ENCODE measurements at regions not wholly inside any gene's neighbourhood (a gene's known extent, or its start where the extent isn't known, plus 50 kb on each side); places are given as distances from the start of the nearest gene placed in this dataset.

GRCh38 chr11:15625691-15626090 is 511.0 kb downstream of the INSC start:
- no peaks in the 10 kb centered on the region for H3K36me3 ChIP-seq
- H3K4me3 ChIP-seq, result no peak overlapping the region
- H3K27me3 ChIP-seq (replicated peaks; ENCODE audit: insufficient read depth), result no peaks in the 10 kb centered on the region
- DNase-seq (ENCODE audit: low spot score), result no peak
- no peaks in the 10 kb centered on the region for H3K4me1 ChIP-seq (replicated peaks)
- H3K27ac ChIP-seq, result no peak overlapping the region
- WGBS, result 97% methylated on average over 2 of the region's 2 CpGs
- intact Hi-C loops (cut with DNase I), result no loop called here
- H3K9me3 ChIP-seq, result no peaks in the 10 kb centered on the region
- TF ChIP-seq, protein P1, sequence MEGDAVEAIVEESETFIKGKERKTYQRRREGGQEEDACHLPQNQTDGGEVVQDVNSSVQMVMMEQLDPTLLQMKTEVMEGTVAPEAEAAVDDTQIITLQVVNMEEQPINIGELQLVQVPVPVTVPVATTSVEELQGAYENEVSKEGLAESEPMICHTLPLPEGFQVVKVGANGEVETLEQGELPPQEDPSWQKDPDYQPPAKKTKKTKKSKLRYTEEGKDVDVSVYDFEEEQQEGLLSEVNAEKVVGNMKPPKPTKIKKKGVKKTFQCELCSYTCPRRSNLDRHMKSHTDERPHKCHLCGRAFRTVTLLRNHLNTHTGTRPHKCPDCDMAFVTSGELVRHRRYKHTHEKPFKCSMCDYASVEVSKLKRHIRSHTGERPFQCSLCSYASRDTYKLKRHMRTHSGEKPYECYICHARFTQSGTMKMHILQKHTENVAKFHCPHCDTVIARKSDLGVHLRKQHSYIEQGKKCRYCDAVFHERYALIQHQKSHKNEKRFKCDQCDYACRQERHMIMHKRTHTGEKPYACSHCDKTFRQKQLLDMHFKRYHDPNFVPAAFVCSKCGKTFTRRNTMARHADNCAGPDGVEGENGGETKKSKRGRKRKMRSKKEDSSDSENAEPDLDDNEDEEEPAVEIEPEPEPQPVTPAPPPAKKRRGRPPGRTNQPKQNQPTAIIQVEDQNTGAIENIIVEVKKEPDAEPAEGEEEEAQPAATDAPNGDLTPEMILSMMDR (IDR thresholded peaks at IDR 0.05), result no peak
- TF ChIP-seq POLR2A (IDR thresholded peaks at IDR 0.05) (no peak), POLR2AphosphoS5 (IDR thresholded peaks at IDR 0.05) (no peak)

GRCh38 chr11:15627560-15627959 is 512.8 kb downstream of the INSC start:
- Histone ChIP-seq H3K9me3 (no peaks in the 10 kb centered on the region), H3K4me1 (replicated peaks) (no peaks in the 10 kb centered on the region), H3K36me3 (no peaks in the 10 kb centered on the region), H3K27me3 (replicated peaks; ENCODE audit: insufficient read depth) (no peaks in the 10 kb centered on the region), H3K4me3 (no peak overlapping the region), H3K27ac (no peak overlapping the region)
- no peak for DNase-seq (ENCODE audit: low spot score)
- TF ChIP-seq, protein P1 (IDR thresholded peaks at IDR 0.05), result no peak
- no peak for TF ChIP-seq POLR2AphosphoS5 (IDR thresholded peaks at IDR 0.05)
- intact Hi-C loops (cut with DNase I), result no loop called here

GRCh38 chr11:15629690-15630321 is 515.1 kb downstream of the INSC start:
- WGBS, result 61% methylated on average over 6 of the region's 6 CpGs
- no peak for TF ChIP-seq POLR2A (IDR thresholded peaks at IDR 0.05)
- TF ChIP-seq POLR2AphosphoS5 (IDR thresholded peaks at IDR 0.05), result no peak
- TF ChIP-seq, protein P1 (IDR thresholded peaks at IDR 0.05), result no peak
- DNase-seq (ENCODE audit: low spot score), result no peak
- H3K36me3 ChIP-seq, result no peaks in the 10 kb centered on the region
- H3K27me3 ChIP-seq (replicated peaks; ENCODE audit: insufficient read depth), result no peaks in the 10 kb centered on the region
- no peaks in the 10 kb centered on the region for H3K4me1 ChIP-seq (replicated peaks)
- H3K27ac ChIP-seq, result no peak overlapping the region
- H3K4me3 ChIP-seq, result no peak overlapping the region
- no peaks in the 10 kb centered on the region for H3K9me3 ChIP-seq
- intact Hi-C loops (cut with DNase I), result no loop called here

DNA sequence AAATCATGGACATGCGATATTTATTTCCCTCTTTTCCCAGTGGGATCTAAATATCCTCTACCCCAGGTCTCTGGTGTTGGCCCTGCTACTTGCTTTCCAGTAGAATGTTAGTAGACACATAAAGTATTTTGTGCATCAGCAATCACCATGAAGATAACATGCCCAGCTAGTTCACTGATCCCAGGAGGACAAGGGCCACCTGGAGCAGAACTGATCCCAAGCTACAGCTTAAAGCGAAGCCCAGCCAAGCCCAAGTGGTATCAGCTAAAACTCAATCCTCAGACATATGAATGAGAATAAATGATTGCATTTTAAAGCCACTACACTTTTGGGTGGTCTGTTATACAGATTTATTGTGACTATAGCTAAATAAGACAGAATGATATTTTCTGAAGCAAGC is 516.2 kb downstream of the INSC start:
- no peaks in the 10 kb centered on the region for H3K36me3 ChIP-seq
- no peak overlapping the region for H3K27ac ChIP-seq
- intact Hi-C loops (cut with DNase I), result no loop called here
- no peaks in the 10 kb centered on the region for H3K27me3 ChIP-seq (replicated peaks; ENCODE audit: insufficient read depth)
- no peak overlapping the region for H3K4me3 ChIP-seq
- no peaks in the 10 kb centered on the region for H3K4me1 ChIP-seq (replicated peaks)
- H3K9me3 ChIP-seq, result no peaks in the 10 kb centered on the region
- WGBS, result 88% methylated on average over 2 of the region's 2 CpGs
- DNase-seq (ENCODE audit: low spot score), result no peak
- TF ChIP-seq POLR2A (IDR thresholded peaks at IDR 0.05) (no peak), POLR2AphosphoS5 (IDR thresholded peaks at IDR 0.05) (no peak)
- TF ChIP-seq, protein P1 (IDR thresholded peaks at IDR 0.05), result no peak

DNA sequence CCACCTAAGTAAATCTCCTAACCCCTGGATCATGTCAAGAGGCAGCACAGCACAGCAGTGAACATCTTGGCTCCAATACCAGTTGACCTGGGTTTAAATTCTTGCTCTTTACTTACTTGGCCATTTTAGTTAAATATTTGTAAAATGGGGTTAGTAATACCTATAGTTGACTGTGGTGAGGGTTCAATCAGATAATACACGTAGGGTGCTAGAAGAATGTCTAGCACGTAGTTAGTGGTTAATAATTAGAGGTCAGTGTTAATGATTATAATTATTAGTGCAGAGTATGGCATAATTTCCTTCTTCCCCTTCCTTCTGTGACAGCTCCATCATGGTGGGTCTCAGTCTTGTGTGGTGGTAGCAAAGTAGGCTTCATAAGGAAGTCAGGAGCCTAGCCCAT is 520.8 kb downstream of the INSC start:
- Histone ChIP-seq H3K27ac (no peak overlapping the region), H3K4me3 (no peak overlapping the region), H3K4me1 (replicated peaks) (no peaks in the 10 kb centered on the region), H3K9me3 (no peaks in the 10 kb centered on the region), H3K36me3 (no peaks in the 10 kb centered on the region), H3K27me3 (replicated peaks; ENCODE audit: insufficient read depth) (no peaks in the 10 kb centered on the region)
- intact Hi-C loops (cut with DNase I), result no loop called here
- TF ChIP-seq, protein P1 (IDR thresholded peaks at IDR 0.05), result no peak
- TF ChIP-seq POLR2AphosphoS5 (IDR thresholded peaks at IDR 0.05) (no peak), POLR2A (IDR thresholded peaks at IDR 0.05) (no peak)
- no peak for DNase-seq (ENCODE audit: low spot score)
- WGBS, result 86% methylated on average over 2 of the region's 2 CpGs
